GM12892 (cell line): ENCODE measurements at regions not wholly inside any gene's neighbourhood (a gene's known extent, or its start where the extent isn't known, plus 50 kb on each side); places are given as distances from the start of the nearest gene placed in this dataset.

Experiments used
- POLR2A ChIP-seq: IDR thresholded peaks from 2 replicates; pipeline ENCODE4 v1.6.1; 2011; ENCODE audit warnings: low read depth, low read length, control low read depth
- POLR2AphosphoS5 ChIP-seq: IDR thresholded peaks from 2 replicates; pipeline ENCODE4 v1.6.1; 2011; ENCODE audit warnings: low read depth, low read length, control low read depth

- TF ChIP-seq POLR2AphosphoS5 (no peak), POLR2A (no peak)
These were observed 61.9 kb upstream of the RND3 start for GRCh38 chr2:150549381-150549780.
